ENCODE measurements at regions not wholly inside any gene's neighbourhood (a gene's known extent, or its start where the extent isn't known, plus 50 kb on each side); places are given as distances from the start of the nearest gene placed in this dataset.

DNA sequence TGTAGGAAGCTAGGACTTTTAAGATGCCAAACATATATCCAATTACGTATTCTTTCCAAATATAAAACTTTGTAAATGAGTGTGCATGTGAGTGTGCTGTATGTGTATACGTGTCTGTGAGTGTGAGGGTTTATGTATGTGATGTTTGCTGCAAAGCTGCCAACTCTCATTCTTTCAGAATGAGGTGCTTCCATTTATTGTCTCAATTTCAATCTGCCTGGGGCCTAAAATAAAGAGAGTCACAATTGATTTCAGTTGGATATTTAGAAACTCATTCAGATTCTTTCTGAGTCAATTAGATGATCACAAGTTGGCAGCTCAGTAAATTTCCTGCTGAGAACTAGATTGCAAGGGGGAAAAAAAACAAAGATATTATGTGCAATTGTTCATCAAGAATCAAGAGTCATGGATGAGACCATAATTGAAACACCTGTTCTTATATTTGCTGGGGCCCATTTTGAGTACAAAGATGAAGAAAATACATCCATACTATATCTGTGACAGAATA lies 621.2 kb upstream of the ACVR2A start:
- Histone ChIP-seq H3K27ac (ENCODE audit: insufficient read depth in 1 of 2, low read depth in 1 of 2, low read length in 2 of 2, poor library complexity in 1 of 2, severe bottlenecking in 2 of 2) (no peak overlapping the region), H3K9me3 (ENCODE audit: control extremely low read depth in 1 of 5, control insufficient read depth in 4 of 5, insufficient read depth in 2 of 5, low read depth in 1 of 5, low read length in 4 of 5) (peaks cover 0 to 3% (median 0%) of the 10 kb centered on the region in 5 experiments), H3K4me3 (ENCODE audit: control insufficient read depth in 1 of 7, extremely low read depth in 1 of 7, insufficient read depth in 4 of 7, low read depth in 2 of 7, low read length in 6 of 7) (no peak overlapping the region), H3K4me1 (ENCODE audit: control extremely low read depth in 1 of 4, control insufficient read depth in 4 of 4, insufficient read depth in 4 of 4, low read length in 3 of 4) (no peaks in the 10 kb centered on the region), H3K27me3 (replicated peaks in 2 of 5; ENCODE audit: control insufficient read depth in 4 of 5, insufficient read depth in 5 of 5, low read length in 4 of 5) (no peaks in the 10 kb centered on the region), H3K36me3 (ENCODE audit: control insufficient read depth in 4 of 4, insufficient read depth in 4 of 4, low read length in 3 of 4) (no peaks in the 10 kb centered on the region)
- ChIA-PET POLR2A (no interaction called here), CTCF (no interaction called here)
- WGBS (ENCODE audit: insufficient coverage): no CpG with 5 or more reads among the region's 2 CpGs
- no peak for DNase-seq

- Histone ChIP-seq H3K27me3 (replicated peaks in 2 of 5; ENCODE audit: control insufficient read depth in 4 of 5, insufficient read depth in 5 of 5, low read length in 4 of 5) (no peaks in the 10 kb centered on the region), H3K27ac (ENCODE audit: insufficient read depth in 1 of 2, low read depth in 1 of 2, low read length in 2 of 2, poor library complexity in 1 of 2, severe bottlenecking in 2 of 2) (no peak overlapping the region), H3K9me3 (ENCODE audit: control extremely low read depth in 1 of 5, control insufficient read depth in 4 of 5, insufficient read depth in 2 of 5, low read depth in 1 of 5, low read length in 4 of 5) (peaks cover 0 to 3% (median 0%) of the 10 kb centered on the region in 5 experiments), H3K4me1 (ENCODE audit: control extremely low read depth in 1 of 4, control insufficient read depth in 4 of 4, insufficient read depth in 4 of 4, low read length in 3 of 4) (no peaks in the 10 kb centered on the region), H3K36me3 (ENCODE audit: control insufficient read depth in 4 of 4, insufficient read depth in 4 of 4, low read length in 3 of 4) (no peaks in the 10 kb centered on the region), H3K4me3 (ENCODE audit: control insufficient read depth in 1 of 7, extremely low read depth in 1 of 7, insufficient read depth in 4 of 7, low read depth in 2 of 7, low read length in 6 of 7) (no peak overlapping the region)
- POLR2A ChIA-PET: no interaction called here
- CTCF ChIA-PET: no interaction called here
- no peak for DNase-seq
These were observed 621.7 kb upstream of the ACVR2A start for GRCh38 chr2:147223119-147223518.

DNA sequence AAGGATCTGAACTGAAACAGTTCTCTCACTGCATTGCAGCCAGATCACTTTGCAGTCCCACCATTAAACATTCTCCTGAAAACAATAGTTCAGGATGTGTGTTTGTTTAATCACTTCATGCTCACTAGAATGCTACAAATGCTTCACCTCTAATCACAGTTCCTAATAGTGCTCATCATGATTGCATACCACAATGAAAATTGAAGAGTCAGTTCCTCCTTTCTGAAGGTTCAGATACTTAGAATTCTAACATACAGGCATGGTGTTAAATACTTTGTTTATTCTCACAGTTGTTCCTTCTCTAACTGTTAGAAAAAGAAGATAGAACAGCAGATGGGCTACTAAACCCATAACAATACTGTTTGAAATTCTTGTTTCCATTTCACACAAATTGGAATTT lies 622.3 kb upstream of the ACVR2A start:
- Histone ChIP-seq H3K9me3 (ENCODE audit: control extremely low read depth in 1 of 5, control insufficient read depth in 4 of 5, insufficient read depth in 2 of 5, low read depth in 1 of 5, low read length in 4 of 5) (peaks cover 0 to 3% (median 0%) of the 10 kb centered on the region in 5 experiments), H3K4me1 (ENCODE audit: control extremely low read depth in 1 of 4, control insufficient read depth in 4 of 4, insufficient read depth in 4 of 4, low read length in 3 of 4) (no peaks in the 10 kb centered on the region), H3K27ac (ENCODE audit: insufficient read depth in 1 of 2, low read depth in 1 of 2, low read length in 2 of 2, poor library complexity in 1 of 2, severe bottlenecking in 2 of 2) (no peak overlapping the region), H3K4me3 (ENCODE audit: control insufficient read depth in 1 of 7, extremely low read depth in 1 of 7, insufficient read depth in 4 of 7, low read depth in 2 of 7, low read length in 6 of 7) (no peak overlapping the region), H3K36me3 (ENCODE audit: control insufficient read depth in 4 of 4, insufficient read depth in 4 of 4, low read length in 3 of 4) (no peaks in the 10 kb centered on the region), H3K27me3 (replicated peaks in 2 of 5; ENCODE audit: control insufficient read depth in 4 of 5, insufficient read depth in 5 of 5, low read length in 4 of 5) (no peaks in the 10 kb centered on the region)
- POLR2A ChIA-PET: no interaction called here
- CTCF ChIA-PET: no interaction called here
- no peak for DNase-seq

- H3K4me1 ChIP-seq (ENCODE audit: control extremely low read depth in 1 of 4, control insufficient read depth in 4 of 4, insufficient read depth in 4 of 4, low read length in 3 of 4): no peaks in the 10 kb centered on the region
- H3K27me3 ChIP-seq (replicated peaks in 2 of 5; ENCODE audit: control insufficient read depth in 4 of 5, insufficient read depth in 5 of 5, low read length in 4 of 5): no peaks in the 10 kb centered on the region
- peaks cover 0 to 1% (median 0%) of the 10 kb centered on the region in 5 experiments for H3K9me3 ChIP-seq (ENCODE audit: control extremely low read depth in 1 of 5, control insufficient read depth in 4 of 5, insufficient read depth in 2 of 5, low read depth in 1 of 5, low read length in 4 of 5)
- 75% methylated on average over 2 of the region's 2 CpGs for WGBS (ENCODE audit: insufficient coverage)
- no peak for DNase-seq
- no peaks in the 10 kb centered on the region for H3K36me3 ChIP-seq (ENCODE audit: control insufficient read depth in 4 of 4, insufficient read depth in 4 of 4, low read length in 3 of 4)
- ChIA-PET CTCF (no interaction called here), POLR2A (no interaction called here)
- H3K4me3 ChIP-seq (ENCODE audit: control insufficient read depth in 1 of 7, extremely low read depth in 1 of 7, insufficient read depth in 4 of 7, low read depth in 2 of 7, low read length in 6 of 7): no peak overlapping the region
- H3K27ac ChIP-seq (ENCODE audit: insufficient read depth in 1 of 2, low read depth in 1 of 2, low read length in 2 of 2, poor library complexity in 1 of 2, severe bottlenecking in 2 of 2): no peak overlapping the region
These were observed 629.9 kb upstream of the ACVR2A start for GRCh38 chr2:147214914-147215313.

DNA sequence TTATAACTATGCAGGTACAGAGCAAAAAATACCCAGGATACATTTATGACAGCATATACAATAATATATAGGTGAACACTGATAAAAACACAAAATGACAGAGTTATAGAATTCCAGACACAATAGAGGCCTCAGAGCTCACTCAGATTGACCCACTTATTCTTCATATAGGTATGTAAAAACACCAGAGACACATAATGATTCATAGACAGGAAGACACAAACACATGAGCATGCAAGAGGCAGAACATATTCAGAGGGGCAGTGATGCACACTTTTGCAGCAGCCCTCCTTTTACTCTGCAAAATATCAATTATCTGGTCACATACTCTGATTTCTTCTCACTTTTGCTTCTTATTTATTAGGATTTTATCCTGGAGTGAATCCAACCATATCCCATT lies 633.3 kb upstream of the ACVR2A start:
- CTCF ChIA-PET: no interaction called here
- POLR2A ChIA-PET: no interaction called here
- Histone ChIP-seq H3K27me3 (replicated peaks in 2 of 5; ENCODE audit: control insufficient read depth in 4 of 5, insufficient read depth in 5 of 5, low read length in 4 of 5) (no peaks in the 10 kb centered on the region), H3K4me1 (ENCODE audit: control extremely low read depth in 1 of 4, control insufficient read depth in 4 of 4, insufficient read depth in 4 of 4, low read length in 3 of 4) (no peaks in the 10 kb centered on the region), H3K36me3 (ENCODE audit: control insufficient read depth in 4 of 4, insufficient read depth in 4 of 4, low read length in 3 of 4) (no peaks in the 10 kb centered on the region), H3K27ac (ENCODE audit: insufficient read depth in 1 of 2, low read depth in 1 of 2, low read length in 2 of 2, poor library complexity in 1 of 2, severe bottlenecking in 2 of 2) (no peak overlapping the region), H3K4me3 (ENCODE audit: control insufficient read depth in 1 of 7, extremely low read depth in 1 of 7, insufficient read depth in 4 of 7, low read depth in 2 of 7, low read length in 6 of 7) (no peak overlapping the region), H3K9me3 (ENCODE audit: control extremely low read depth in 1 of 5, control insufficient read depth in 4 of 5, insufficient read depth in 2 of 5, low read depth in 1 of 5, low read length in 4 of 5) (no peaks in the 10 kb centered on the region)
- DNase-seq: no peak

DNA sequence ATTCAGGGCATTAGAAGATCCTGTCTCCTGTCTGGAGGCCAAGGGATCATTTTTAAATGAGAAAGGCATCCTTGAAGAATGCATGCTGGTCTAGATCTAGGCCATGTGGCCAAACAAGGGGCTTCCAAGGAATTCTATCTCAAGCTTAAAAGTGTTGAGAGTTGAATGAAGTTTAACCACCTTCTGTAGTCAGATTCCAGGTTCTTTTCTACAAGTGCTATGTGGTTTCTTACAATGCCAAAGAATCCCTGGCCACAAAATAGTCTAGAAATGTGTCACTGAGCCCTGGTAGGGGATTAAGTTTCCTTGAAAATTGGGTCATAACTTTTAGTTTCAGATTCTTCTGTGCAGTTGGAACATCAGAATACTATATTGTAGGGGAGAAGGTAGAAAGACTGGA lies 640.7 kb upstream of the ACVR2A start:
- Histone ChIP-seq H3K9me3 (ENCODE audit: control extremely low read depth in 1 of 5, control insufficient read depth in 4 of 5, insufficient read depth in 2 of 5, low read depth in 1 of 5, low read length in 4 of 5) (peaks cover 0 to 3% (median 0%) of the 10 kb centered on the region in 5 experiments), H3K27me3 (replicated peaks in 2 of 5; ENCODE audit: control insufficient read depth in 4 of 5, insufficient read depth in 5 of 5, low read length in 4 of 5) (no peaks in the 10 kb centered on the region), H3K4me1 (ENCODE audit: control extremely low read depth in 1 of 4, control insufficient read depth in 4 of 4, insufficient read depth in 4 of 4, low read length in 3 of 4) (no peaks in the 10 kb centered on the region), H3K27ac (ENCODE audit: insufficient read depth in 1 of 2, low read depth in 1 of 2, low read length in 2 of 2, poor library complexity in 1 of 2, severe bottlenecking in 2 of 2) (no peak overlapping the region), H3K4me3 (ENCODE audit: control insufficient read depth in 1 of 7, extremely low read depth in 1 of 7, insufficient read depth in 4 of 7, low read depth in 2 of 7, low read length in 6 of 7) (no peak overlapping the region), H3K36me3 (ENCODE audit: control insufficient read depth in 4 of 4, insufficient read depth in 4 of 4, low read length in 3 of 4) (no peaks in the 10 kb centered on the region)
- ChIA-PET CTCF (no interaction called here), POLR2A (no interaction called here)
- DNase-seq: no peak

DNA sequence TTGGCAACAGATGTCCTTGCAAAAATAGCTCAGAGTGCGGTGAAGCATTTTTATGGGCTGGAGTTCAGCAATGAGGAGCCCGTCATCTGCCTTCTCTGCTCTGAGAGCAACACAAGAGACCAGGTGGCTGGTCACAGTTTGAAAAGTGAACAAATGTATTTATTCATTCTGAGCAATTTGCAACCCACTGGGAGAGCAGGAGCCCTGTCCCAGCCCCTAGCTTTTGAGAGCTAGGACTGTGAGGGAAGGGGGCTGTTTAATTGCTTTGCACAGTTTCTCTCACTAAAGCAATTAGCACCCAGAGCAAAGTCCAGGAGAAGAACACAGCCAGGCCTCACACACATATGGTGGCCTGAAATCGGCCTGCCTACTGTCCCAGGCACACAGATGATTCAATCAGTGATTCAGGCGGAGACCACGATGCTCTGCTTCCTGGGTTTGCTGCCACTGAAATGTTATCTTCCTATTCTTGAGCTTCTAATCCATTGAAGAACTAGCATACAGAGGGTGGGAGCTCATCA lies 646.1 kb upstream of the ACVR2A start:
- peaks cover 0 to 1% (median 0%) of the 10 kb centered on the region in 5 experiments for H3K27me3 ChIP-seq (replicated peaks in 2 of 5; ENCODE audit: control insufficient read depth in 4 of 5, insufficient read depth in 5 of 5, low read length in 4 of 5)
- 70% methylated on average over 5 of the region's 5 CpGs for WGBS (ENCODE audit: insufficient coverage)
- no peaks in the 10 kb centered on the region for H3K4me1 ChIP-seq (ENCODE audit: control extremely low read depth in 1 of 4, control insufficient read depth in 4 of 4, insufficient read depth in 4 of 4, low read length in 3 of 4)
- ChIA-PET CTCF (interaction anchor here (0.7 kb wide), 1 partner anchor 1681 kb away, joined by 4 read pairs; no protein-coding TSS in a partner anchor), POLR2A (no interaction called here)
- no peak overlapping the region for H3K4me3 ChIP-seq (ENCODE audit: control insufficient read depth in 1 of 7, extremely low read depth in 1 of 7, insufficient read depth in 4 of 7, low read depth in 2 of 7, low read length in 6 of 7)
- no peak for DNase-seq
- H3K27ac ChIP-seq (ENCODE audit: insufficient read depth in 1 of 2, low read depth in 1 of 2, low read length in 2 of 2, poor library complexity in 1 of 2, severe bottlenecking in 2 of 2): no peak overlapping the region
- no peaks in the 10 kb centered on the region for H3K9me3 ChIP-seq (ENCODE audit: control extremely low read depth in 1 of 5, control insufficient read depth in 4 of 5, insufficient read depth in 2 of 5, low read depth in 1 of 5, low read length in 4 of 5)
- H3K36me3 ChIP-seq (ENCODE audit: control insufficient read depth in 4 of 4, insufficient read depth in 4 of 4, low read length in 3 of 4): no peaks in the 10 kb centered on the region

Measured in common myeloid progenitor, CD34-positive (primary cell).